ENCODE measurements at regions not wholly inside any gene's neighbourhood (a gene's known extent, or its start where the extent isn't known, plus 50 kb on each side); places are given as distances from the start of the nearest gene placed in this dataset.
A peak's percentile ranks its signal among the peaks of the same experiment; 100 is the strongest.

DNA sequence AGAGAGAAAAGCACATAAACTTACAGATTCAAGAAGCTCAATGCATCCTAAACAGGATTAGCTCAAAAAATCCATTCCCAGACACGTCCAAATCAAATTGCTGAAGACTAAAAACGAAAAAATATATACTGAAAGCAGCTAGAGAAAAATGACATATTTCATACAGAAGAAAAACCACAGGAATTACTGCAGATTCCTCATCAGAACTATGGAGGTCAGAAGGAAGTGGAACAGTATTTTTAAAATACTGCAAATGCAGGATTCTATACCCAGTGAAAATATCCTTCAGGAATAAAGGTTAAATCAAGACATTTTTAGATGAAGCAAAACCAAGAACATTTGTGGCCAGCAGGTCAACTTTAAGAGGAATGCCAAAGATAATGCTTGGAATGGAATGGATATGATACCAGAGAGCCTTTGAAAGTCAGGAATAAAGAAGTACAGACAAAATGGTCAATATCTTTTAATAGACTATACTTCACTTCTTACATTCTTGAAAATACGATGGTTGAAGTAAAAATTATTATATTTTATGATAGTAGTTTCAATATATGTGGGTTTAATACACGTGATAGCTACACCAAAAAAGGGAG, 352.9 kb downstream of the CTTN start:
- H3K9me3 ChIP-seq (ENCODE audit: insufficient read depth, low read depth, low read length), result peaks cover 26% of the 10 kb centered on the region
- 96% methylated on average over 2 of the region's 4 CpGs for WGBS
- H3K9ac ChIP-seq (ENCODE audit: low read depth, low read length), result no peak overlapping the region
- no peak overlapping the region for H3K27ac ChIP-seq (ENCODE audit: low read depth, low read length)
- H3K4me3 ChIP-seq (ENCODE audit: low read length), result no peak overlapping the region
- H3K27me3 ChIP-seq (ENCODE audit: insufficient read depth, low read length), result no peaks in the 10 kb centered on the region
- H3K4me1 ChIP-seq (ENCODE audit: insufficient read depth, low read length), result peaks cover 4% of the 10 kb centered on the region
- H3K36me3 ChIP-seq (ENCODE audit: insufficient read depth, low read length), result no peaks in the 10 kb centered on the region

DNA sequence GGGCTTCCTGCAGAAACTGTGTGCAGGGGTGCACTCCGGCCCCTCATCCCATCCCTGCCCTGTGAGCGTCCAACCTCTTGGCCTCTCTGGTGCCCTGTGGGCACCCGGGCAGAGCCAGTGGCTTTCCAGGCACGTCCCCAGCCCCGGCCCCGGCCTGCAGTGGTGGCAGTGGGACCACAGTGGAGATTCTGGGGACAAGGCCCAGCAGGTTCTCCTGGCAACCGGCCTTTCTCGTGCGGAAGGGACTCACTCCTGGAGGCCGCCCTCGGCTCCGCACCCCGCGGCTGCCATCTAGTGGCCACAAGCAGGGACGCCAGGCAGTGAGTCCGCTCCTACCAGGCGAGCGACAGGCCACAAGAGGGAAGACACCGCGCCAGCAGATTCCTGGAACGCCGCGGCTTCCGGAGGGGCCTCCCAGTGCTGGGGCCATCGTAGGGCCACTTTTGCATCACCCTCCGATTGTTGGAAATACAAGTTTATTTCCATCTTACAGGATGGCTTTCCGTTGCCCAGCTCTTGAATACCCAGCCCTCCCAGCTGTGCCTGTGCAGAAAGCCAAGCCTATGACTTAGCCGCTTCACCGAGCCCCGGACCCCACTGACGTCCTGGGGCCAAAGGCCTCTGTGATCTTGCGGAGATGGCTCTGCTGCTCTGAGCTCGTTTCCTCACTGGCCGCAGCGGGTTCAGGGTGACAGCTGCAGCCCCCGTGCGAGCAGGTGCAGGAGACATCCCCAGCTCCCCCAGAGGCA, 357.3 kb downstream of the CTTN start:
- Histone ChIP-seq H3K9me3 (ENCODE audit: insufficient read depth, low read depth, low read length) (peaks cover 17% of the 10 kb centered on the region), H3K4me1 (ENCODE audit: insufficient read depth, low read length) (peaks cover 4% of the 10 kb centered on the region), H3K4me3 (ENCODE audit: low read length) (no peak overlapping the region), H3K27ac (ENCODE audit: low read depth, low read length) (0 out of 2 replicates have a peak overlapping the region, but pooled peaks have one; percentile 15), H3K27me3 (ENCODE audit: insufficient read depth, low read length) (no peaks in the 10 kb centered on the region), H3K9ac (ENCODE audit: low read depth, low read length) (no peak overlapping the region), H3K36me3 (ENCODE audit: insufficient read depth, low read length) (no peaks in the 10 kb centered on the region)
- 31% methylated on average over 37 of the region's 37 CpGs for WGBS

- Histone ChIP-seq H3K9me3 (ENCODE audit: insufficient read depth, low read depth, low read length) (peaks cover 9% of the 10 kb centered on the region; the same call in 1 of the 2 replicates), H3K36me3 (ENCODE audit: insufficient read depth, low read length) (no peaks in the 10 kb centered on the region)
- 92% methylated on average over 8 of the region's 8 CpGs for WGBS
Observed at GRCh38 chr11:70756341-70756740, 358.0 kb downstream of the CTTN start.

DNA sequence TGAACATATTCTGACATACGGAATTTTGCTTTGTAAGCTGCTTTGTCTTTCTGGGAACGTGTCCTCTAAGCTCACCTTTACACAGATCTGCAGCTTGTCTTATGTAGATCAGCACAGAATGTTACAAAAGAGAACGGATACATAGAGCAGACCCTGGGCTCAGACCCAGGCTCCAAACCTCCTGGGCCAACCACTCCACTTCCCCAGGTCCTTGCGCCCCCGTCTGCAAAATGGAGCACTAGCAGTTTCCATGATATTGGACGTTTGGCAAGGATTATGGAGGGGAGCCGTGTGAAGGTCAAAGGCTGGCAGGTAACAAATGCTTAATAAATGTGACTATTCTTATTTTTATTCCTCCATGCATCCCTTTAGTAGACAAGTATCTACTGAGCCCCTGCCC, 358.4 kb downstream of the CTTN start:
- H3K9me3 ChIP-seq (ENCODE audit: insufficient read depth, low read depth, low read length), result peaks cover 5% of the 10 kb centered on the region; the same call in 1 of the 2 replicates
- H3K4me3 ChIP-seq (ENCODE audit: low read length), result no peak overlapping the region
- WGBS, result 88% methylated on average over 6 of the region's 7 CpGs
- H3K36me3 ChIP-seq (ENCODE audit: insufficient read depth, low read length), result no peaks in the 10 kb centered on the region
- no peak overlapping the region for H3K27ac ChIP-seq (ENCODE audit: low read depth, low read length)
- no peaks in the 10 kb centered on the region for H3K27me3 ChIP-seq (ENCODE audit: insufficient read depth, low read length)
- peaks cover 4% of the 10 kb centered on the region for H3K4me1 ChIP-seq (ENCODE audit: insufficient read depth, low read length)
- no peak overlapping the region for H3K9ac ChIP-seq (ENCODE audit: low read depth, low read length)

More at GRCh38 chr11:70756341-70756740, 358.0 kb downstream of the CTTN start:
- Histone ChIP-seq H3K4me3 (ENCODE audit: low read length) (no peak overlapping the region), H3K27me3 (ENCODE audit: insufficient read depth, low read length) (no peaks in the 10 kb centered on the region), H3K4me1 (ENCODE audit: insufficient read depth, low read length) (peaks cover 4% of the 10 kb centered on the region), H3K9ac (ENCODE audit: low read depth, low read length) (no peak overlapping the region), H3K27ac (ENCODE audit: low read depth, low read length) (no peak overlapping the region)

- H3K27ac ChIP-seq (ENCODE audit: low read depth, low read length), result no peak overlapping the region
- 95% methylated on average over 8 of the region's 8 CpGs for WGBS
- H3K4me3 ChIP-seq (ENCODE audit: low read length), result no peak overlapping the region
- H3K9me3 ChIP-seq (ENCODE audit: insufficient read depth, low read depth, low read length), result peaks cover under 1% of the 10 kb centered on the region; the same call in 1 of the 2 replicates
- H3K27me3 ChIP-seq (ENCODE audit: insufficient read depth, low read length), result no peaks in the 10 kb centered on the region
- peaks cover 4% of the 10 kb centered on the region for H3K4me1 ChIP-seq (ENCODE audit: insufficient read depth, low read length)
- no peaks in the 10 kb centered on the region for H3K36me3 ChIP-seq (ENCODE audit: insufficient read depth, low read length)
- H3K9ac ChIP-seq (ENCODE audit: low read depth, low read length), result no peak overlapping the region
Observed at GRCh38 chr11:70757241-70757640, 358.9 kb downstream of the CTTN start.

GRCh38 chr11:70758206-70758605, 359.9 kb downstream of the CTTN start:
- Histone ChIP-seq H3K4me3 (ENCODE audit: low read length) (no peak overlapping the region), H3K9ac (ENCODE audit: low read depth, low read length) (no peak overlapping the region), H3K27me3 (ENCODE audit: insufficient read depth, low read length) (no peaks in the 10 kb centered on the region), H3K4me1 (ENCODE audit: insufficient read depth, low read length) (peaks cover 4% of the 10 kb centered on the region), H3K27ac (ENCODE audit: low read depth, low read length) (no peak overlapping the region), H3K9me3 (ENCODE audit: insufficient read depth, low read depth, low read length) (no peaks in the 10 kb centered on the region), H3K36me3 (ENCODE audit: insufficient read depth, low read length) (no peaks in the 10 kb centered on the region)
- 96% methylated on average over 20 of the region's 20 CpGs for WGBS

DNA sequence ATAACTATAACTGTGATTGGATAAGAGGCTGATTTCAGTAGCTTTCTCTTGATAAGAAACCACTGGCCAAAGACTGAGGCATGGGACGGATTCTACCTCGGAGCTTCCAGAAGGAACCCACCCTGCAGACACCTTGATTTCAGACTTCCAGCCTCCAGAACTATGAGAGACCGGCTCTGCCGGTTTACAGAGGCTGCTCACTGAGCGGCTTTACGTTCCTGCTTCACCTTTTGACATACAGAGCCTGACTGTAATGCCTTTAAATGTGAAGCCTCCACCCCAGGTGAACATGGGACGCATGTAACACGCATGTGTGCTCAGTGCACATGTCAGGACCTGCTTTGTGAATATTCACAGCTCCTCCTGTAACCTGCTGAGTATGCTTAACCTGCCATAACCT, 361.5 kb downstream of the CTTN start:
- Histone ChIP-seq H3K27ac (ENCODE audit: low read depth, low read length) (no peak overlapping the region), H3K9me3 (ENCODE audit: insufficient read depth, low read depth, low read length) (no peaks in the 10 kb centered on the region), H3K36me3 (ENCODE audit: insufficient read depth, low read length) (no peaks in the 10 kb centered on the region), H3K4me3 (ENCODE audit: low read length) (no peak overlapping the region), H3K4me1 (ENCODE audit: insufficient read depth, low read length) (peaks cover 4% of the 10 kb centered on the region), H3K9ac (ENCODE audit: low read depth, low read length) (no peak overlapping the region), H3K27me3 (ENCODE audit: insufficient read depth, low read length) (no peaks in the 10 kb centered on the region)
- WGBS, result 93% methylated on average over 8 of the region's 8 CpGs

GRCh38 chr11:70760416-70761020, 362.2 kb downstream of the CTTN start:
- H3K27ac ChIP-seq (ENCODE audit: low read depth, low read length), result no peak overlapping the region
- WGBS, result 82% methylated on average over 9 of the region's 9 CpGs
- no peaks in the 10 kb centered on the region for H3K36me3 ChIP-seq (ENCODE audit: insufficient read depth, low read length)
- no peak overlapping the region for H3K4me3 ChIP-seq (ENCODE audit: low read length)
- peaks cover 4% of the 10 kb centered on the region for H3K4me1 ChIP-seq (ENCODE audit: insufficient read depth, low read length)
- no peaks in the 10 kb centered on the region for H3K27me3 ChIP-seq (ENCODE audit: insufficient read depth, low read length)
- H3K9ac ChIP-seq (ENCODE audit: low read depth, low read length), result no peak overlapping the region
- no peaks in the 10 kb centered on the region for H3K9me3 ChIP-seq (ENCODE audit: insufficient read depth, low read depth, low read length)

DNA sequence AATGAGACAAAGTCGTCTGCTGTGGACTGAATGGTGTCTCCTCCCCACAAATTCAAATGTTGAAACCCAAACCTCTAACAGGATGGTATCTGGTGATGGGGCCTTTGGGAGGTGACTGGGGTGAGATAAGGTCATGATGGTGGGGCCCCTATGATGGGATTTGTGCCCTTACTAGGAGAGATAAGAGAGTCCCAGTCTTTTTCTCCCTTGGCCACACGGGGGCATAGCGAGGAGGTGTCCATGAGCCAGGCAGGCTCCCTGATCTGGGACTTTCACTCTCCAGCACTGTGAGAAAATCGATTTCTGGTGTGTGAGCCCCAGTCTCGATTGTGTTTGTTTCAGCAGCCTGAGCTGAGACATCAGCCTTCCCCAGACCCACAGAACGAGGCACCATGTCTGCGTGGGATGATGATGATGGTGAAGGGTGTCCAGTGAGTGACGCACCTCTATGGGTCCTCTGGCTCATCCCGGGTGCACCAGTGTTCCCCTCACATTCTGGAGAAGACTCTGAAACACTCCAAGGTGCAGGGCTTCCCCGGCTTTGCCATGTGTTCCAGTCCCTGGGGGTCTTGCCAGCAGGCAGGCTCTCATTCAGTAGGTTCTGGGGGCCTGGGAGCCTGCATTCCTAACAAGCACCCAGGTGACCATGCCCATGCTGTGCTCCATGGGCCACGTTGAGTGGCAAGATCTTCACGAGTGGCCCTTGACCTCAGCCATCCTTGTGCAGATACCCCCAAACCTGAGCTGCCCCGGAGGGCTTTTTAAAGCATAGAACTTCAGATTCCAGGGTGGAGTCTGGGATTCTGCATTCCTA, 363.0 kb downstream of the CTTN start:
- Histone ChIP-seq H3K36me3 (ENCODE audit: insufficient read depth, low read length) (no peaks in the 10 kb centered on the region), H3K27me3 (ENCODE audit: insufficient read depth, low read length) (no peaks in the 10 kb centered on the region), H3K4me1 (ENCODE audit: insufficient read depth, low read length) (no peaks in the 10 kb centered on the region), H3K9me3 (ENCODE audit: insufficient read depth, low read depth, low read length) (no peaks in the 10 kb centered on the region), H3K27ac (ENCODE audit: low read depth, low read length) (no peak overlapping the region), H3K9ac (ENCODE audit: low read depth, low read length) (no peak overlapping the region), H3K4me3 (ENCODE audit: low read length) (no peak overlapping the region)
- WGBS, result 86% methylated on average over 12 of the region's 13 CpGs

DNA sequence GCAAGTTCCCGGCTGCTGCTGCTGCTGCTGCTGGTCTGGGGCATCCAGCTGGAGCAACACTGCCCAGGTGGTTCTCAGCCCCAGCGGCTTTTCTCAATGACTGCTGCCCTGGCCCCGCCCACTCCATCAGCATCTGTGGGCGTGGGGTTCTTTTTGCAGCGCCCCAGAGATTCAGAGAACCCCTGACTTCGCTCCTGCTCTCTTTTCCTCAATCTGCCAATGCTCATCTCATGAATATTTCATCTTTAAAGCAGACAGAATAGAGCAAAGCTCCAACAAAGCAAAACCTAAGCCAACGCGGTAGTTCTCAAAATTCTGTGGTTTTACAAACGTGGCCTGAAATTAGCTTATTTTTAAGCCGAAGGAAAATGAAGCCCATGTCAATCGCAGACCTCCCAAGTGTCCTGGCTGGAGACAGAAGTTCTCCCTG, 363.6 kb downstream of the CTTN start:
- Histone ChIP-seq H3K4me3 (ENCODE audit: low read length) (no peak overlapping the region), H3K27ac (ENCODE audit: low read depth, low read length) (no peak overlapping the region), H3K9me3 (ENCODE audit: insufficient read depth, low read depth, low read length) (no peaks in the 10 kb centered on the region), H3K27me3 (ENCODE audit: insufficient read depth, low read length) (no peaks in the 10 kb centered on the region), H3K4me1 (ENCODE audit: insufficient read depth, low read length) (no peaks in the 10 kb centered on the region), H3K36me3 (ENCODE audit: insufficient read depth, low read length) (no peaks in the 10 kb centered on the region), H3K9ac (ENCODE audit: low read depth, low read length) (no peak overlapping the region)
- WGBS, result 79% methylated on average over 11 of the region's 11 CpGs

DNA sequence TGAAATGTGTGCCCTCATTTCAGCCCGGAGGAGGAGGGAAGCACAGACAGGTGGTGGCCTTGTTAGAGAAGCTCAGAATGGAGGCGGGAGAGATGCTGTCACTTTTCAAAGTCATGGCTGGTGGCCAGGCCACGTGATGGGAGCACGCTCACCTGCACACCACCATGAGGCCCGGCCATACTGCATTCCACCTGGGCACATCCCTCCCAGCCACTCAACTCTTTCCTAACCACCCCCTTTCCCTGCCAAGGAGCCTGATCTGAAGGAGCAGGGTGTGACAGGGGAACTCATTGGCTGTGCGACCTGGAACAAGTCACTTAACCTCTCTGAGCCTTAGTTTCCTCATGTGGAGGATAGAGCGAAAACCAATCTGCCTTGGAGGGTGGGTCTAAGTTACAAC, 364.5 kb downstream of the CTTN start:
- no peaks in the 10 kb centered on the region for H3K9me3 ChIP-seq (ENCODE audit: insufficient read depth, low read depth, low read length)
- H3K27me3 ChIP-seq (ENCODE audit: insufficient read depth, low read length), result no peaks in the 10 kb centered on the region
- H3K27ac ChIP-seq (ENCODE audit: low read depth, low read length), result no peak overlapping the region
- no peak overlapping the region for H3K4me3 ChIP-seq (ENCODE audit: low read length)
- H3K36me3 ChIP-seq (ENCODE audit: insufficient read depth, low read length), result no peaks in the 10 kb centered on the region
- no peak overlapping the region for H3K9ac ChIP-seq (ENCODE audit: low read depth, low read length)
- H3K4me1 ChIP-seq (ENCODE audit: insufficient read depth, low read length), result no peaks in the 10 kb centered on the region
- 93% methylated on average over 7 of the region's 7 CpGs for WGBS
